ENCODE measurements at regions not wholly inside any gene's neighbourhood (a gene's known extent, or its start where the extent isn't known, plus 50 kb on each side); places are given as distances from the start of the nearest gene placed in this dataset.

- Histone ChIP-seq H3K36me3 (ENCODE audit: control insufficient read depth in 5 of 5, insufficient read depth in 5 of 5, low read length in 5 of 5) (no peaks in the 10 kb centered on the region), H3K4me1 (ENCODE audit: control insufficient read depth in 5 of 5, insufficient read depth in 5 of 5, low read length in 5 of 5) (no peaks in the 10 kb centered on the region), H3K4me3 (ENCODE audit: low read depth in 1 of 5, low read length in 5 of 5) (no peak overlapping the region), H3K27ac (ENCODE audit: low read depth, low read length) (no peak overlapping the region), H3K27me3 (ENCODE audit: control insufficient read depth in 5 of 5, insufficient read depth in 4 of 5, low read length in 5 of 5) (no peaks in the 10 kb centered on the region), H3K9me3 (ENCODE audit: control insufficient read depth in 5 of 5, low read length in 5 of 5) (no peaks in the 10 kb centered on the region), H3K9ac (ENCODE audit: low read length in 5 of 5) (no peak overlapping the region)
Measured at GRCh38 chr2:129479892-129480291, 499.6 kb upstream of the RAB6C start.

DNA sequence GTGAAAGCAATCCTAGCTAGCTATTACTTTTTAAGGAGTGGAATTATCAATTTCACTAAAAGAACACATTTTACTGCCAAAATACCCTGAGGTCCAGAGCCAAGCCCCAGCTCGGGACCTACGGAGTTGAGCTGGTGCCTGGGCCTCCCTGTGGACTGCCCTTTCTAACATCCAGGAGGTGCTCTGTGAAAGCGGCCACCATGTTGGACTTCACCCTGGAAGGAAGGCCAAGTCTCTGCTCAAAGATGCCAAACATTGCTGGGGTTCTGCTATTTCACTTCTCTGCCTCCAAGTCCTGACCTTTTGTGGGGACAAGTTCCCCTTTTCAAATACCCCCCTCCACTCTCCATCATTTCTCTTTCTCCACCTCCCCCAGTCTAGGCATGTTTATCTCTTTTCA is 498.7 kb upstream of the RAB6C start:
- Histone ChIP-seq H3K27ac (ENCODE audit: low read depth, low read length) (no peak overlapping the region), H3K9ac (ENCODE audit: low read length in 5 of 5) (no peak overlapping the region), H3K4me3 (ENCODE audit: low read depth in 1 of 5, low read length in 5 of 5) (no peak overlapping the region), H3K4me1 (ENCODE audit: control insufficient read depth in 5 of 5, insufficient read depth in 5 of 5, low read length in 5 of 5) (no peaks in the 10 kb centered on the region), H3K27me3 (ENCODE audit: control insufficient read depth in 5 of 5, insufficient read depth in 4 of 5, low read length in 5 of 5) (no peaks in the 10 kb centered on the region), H3K36me3 (ENCODE audit: control insufficient read depth in 5 of 5, insufficient read depth in 5 of 5, low read length in 5 of 5) (no peaks in the 10 kb centered on the region), H3K9me3 (ENCODE audit: control insufficient read depth in 5 of 5, low read length in 5 of 5) (no peaks in the 10 kb centered on the region)

- H3K4me3 ChIP-seq (ENCODE audit: low read depth in 1 of 5, low read length in 5 of 5) = no peak overlapping the region
- H3K4me1 ChIP-seq (ENCODE audit: control insufficient read depth in 5 of 5, insufficient read depth in 5 of 5, low read length in 5 of 5) = no peaks in the 10 kb centered on the region
- H3K9me3 ChIP-seq (ENCODE audit: control insufficient read depth in 5 of 5, low read length in 5 of 5) = no peaks in the 10 kb centered on the region
Measured at GRCh38 chr2:129481306-129482219, 497.9 kb upstream of the RAB6C start.

DNA sequence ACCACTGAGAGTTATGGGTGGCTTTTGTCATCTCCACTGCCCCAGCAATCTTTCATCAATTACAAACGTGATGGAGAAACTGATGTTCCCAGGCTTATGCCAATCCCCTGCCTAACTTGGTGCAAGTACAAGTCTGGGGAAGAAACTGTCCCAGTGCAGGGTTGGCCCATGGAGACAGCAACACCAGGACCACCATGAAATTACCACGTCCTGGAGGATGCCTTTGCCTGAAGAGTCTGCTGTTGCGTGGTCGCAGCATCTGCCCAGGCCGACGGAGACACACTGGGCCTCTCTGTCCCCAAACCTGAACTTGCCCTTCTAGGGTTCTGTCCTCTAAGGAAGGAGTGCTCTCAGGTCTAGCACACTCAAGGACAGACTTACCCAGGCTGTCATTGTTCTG is 496.8 kb upstream of the RAB6C start:
- H3K27me3 ChIP-seq (ENCODE audit: control insufficient read depth in 5 of 5, insufficient read depth in 4 of 5, low read length in 5 of 5) = no peaks in the 10 kb centered on the region
- H3K4me3 ChIP-seq (ENCODE audit: low read depth in 1 of 5, low read length in 5 of 5) = no peak overlapping the region
- H3K9ac ChIP-seq (ENCODE audit: low read length in 5 of 5) = no peak overlapping the region
- H3K9me3 ChIP-seq (ENCODE audit: control insufficient read depth in 5 of 5, low read length in 5 of 5) = no peaks in the 10 kb centered on the region
- H3K36me3 ChIP-seq (ENCODE audit: control insufficient read depth in 5 of 5, insufficient read depth in 5 of 5, low read length in 5 of 5) = no peaks in the 10 kb centered on the region
- H3K4me1 ChIP-seq (ENCODE audit: control insufficient read depth in 5 of 5, insufficient read depth in 5 of 5, low read length in 5 of 5) = no peaks in the 10 kb centered on the region
- H3K27ac ChIP-seq (ENCODE audit: low read depth, low read length) = no peak overlapping the region

More at GRCh38 chr2:129481306-129482219, 497.9 kb upstream of the RAB6C start:
- H3K9ac ChIP-seq (ENCODE audit: low read length in 5 of 5) = no peak overlapping the region
- H3K27ac ChIP-seq (ENCODE audit: low read depth, low read length) = no peak overlapping the region
- H3K27me3 ChIP-seq (ENCODE audit: control insufficient read depth in 5 of 5, insufficient read depth in 4 of 5, low read length in 5 of 5) = no peaks in the 10 kb centered on the region
- H3K36me3 ChIP-seq (ENCODE audit: control insufficient read depth in 5 of 5, insufficient read depth in 5 of 5, low read length in 5 of 5) = no peaks in the 10 kb centered on the region

- no peaks in the 10 kb centered on the region for H3K9me3 ChIP-seq (ENCODE audit: control insufficient read depth in 5 of 5, low read length in 5 of 5)
- H3K27me3 ChIP-seq (ENCODE audit: control insufficient read depth in 5 of 5, insufficient read depth in 4 of 5, low read length in 5 of 5) = no peaks in the 10 kb centered on the region
- no peak overlapping the region for H3K27ac ChIP-seq (ENCODE audit: low read depth, low read length)
- H3K4me1 ChIP-seq (ENCODE audit: control insufficient read depth in 5 of 5, insufficient read depth in 5 of 5, low read length in 5 of 5) = no peaks in the 10 kb centered on the region
- H3K36me3 ChIP-seq (ENCODE audit: control insufficient read depth in 5 of 5, insufficient read depth in 5 of 5, low read length in 5 of 5) = no peaks in the 10 kb centered on the region
- no peak overlapping the region for H3K4me3 ChIP-seq (ENCODE audit: low read depth in 1 of 5, low read length in 5 of 5)
- no peak overlapping the region for H3K9ac ChIP-seq (ENCODE audit: low read length in 5 of 5)
Measured at GRCh38 chr2:129483366-129483765, 496.1 kb upstream of the RAB6C start.

GRCh38 chr2:129484999-129485897 is 494.2 kb upstream of the RAB6C start:
- H3K9ac ChIP-seq (ENCODE audit: low read length in 5 of 5) = no peak overlapping the region
- no peaks in the 10 kb centered on the region for H3K27me3 ChIP-seq (ENCODE audit: control insufficient read depth in 5 of 5, insufficient read depth in 4 of 5, low read length in 5 of 5)
- no peak overlapping the region for H3K27ac ChIP-seq (ENCODE audit: low read depth, low read length)
- no peak overlapping the region for H3K4me3 ChIP-seq (ENCODE audit: low read depth in 1 of 5, low read length in 5 of 5)
- no peaks in the 10 kb centered on the region for H3K9me3 ChIP-seq (ENCODE audit: control insufficient read depth in 5 of 5, low read length in 5 of 5)
- H3K4me1 ChIP-seq (ENCODE audit: control insufficient read depth in 5 of 5, insufficient read depth in 5 of 5, low read length in 5 of 5) = no peaks in the 10 kb centered on the region
- H3K36me3 ChIP-seq (ENCODE audit: control insufficient read depth in 5 of 5, insufficient read depth in 5 of 5, low read length in 5 of 5) = no peaks in the 10 kb centered on the region

GRCh38 chr2:129488376-129488775 is 491.1 kb upstream of the RAB6C start:
- Histone ChIP-seq H3K9me3 (ENCODE audit: control insufficient read depth in 5 of 5, low read length in 5 of 5) (no peaks in the 10 kb centered on the region), H3K36me3 (ENCODE audit: control insufficient read depth in 5 of 5, insufficient read depth in 5 of 5, low read length in 5 of 5) (no peaks in the 10 kb centered on the region), H3K4me1 (ENCODE audit: control insufficient read depth in 5 of 5, insufficient read depth in 5 of 5, low read length in 5 of 5) (no peaks in the 10 kb centered on the region), H3K9ac (ENCODE audit: low read length in 5 of 5) (no peak overlapping the region), H3K4me3 (ENCODE audit: low read depth in 1 of 5, low read length in 5 of 5) (no peak overlapping the region), H3K27ac (ENCODE audit: low read depth, low read length) (no peak overlapping the region), H3K27me3 (ENCODE audit: control insufficient read depth in 5 of 5, insufficient read depth in 4 of 5, low read length in 5 of 5) (peaks cover 0 to 4% (median 0%) of the 10 kb centered on the region in 5 donors)

DNA sequence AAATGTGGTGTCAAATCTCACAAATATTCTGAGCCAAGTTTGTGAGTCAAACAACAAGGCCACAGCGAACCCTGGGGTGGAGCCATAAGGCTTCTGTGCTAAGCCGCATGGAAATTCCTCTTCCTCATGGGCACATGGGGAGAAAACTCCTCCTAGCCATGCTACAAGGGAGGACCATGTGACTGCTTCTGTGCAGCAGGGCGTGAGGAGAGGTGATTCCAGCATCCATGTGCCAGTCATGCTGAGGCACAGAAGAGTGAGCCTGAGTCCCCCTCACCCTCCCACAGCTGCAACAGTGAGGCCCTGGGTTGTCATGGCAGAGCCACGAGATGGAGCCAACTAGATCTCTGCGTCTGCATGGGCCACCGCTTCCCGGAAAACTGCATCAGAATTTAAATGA is 488.8 kb upstream of the RAB6C start:
- Histone ChIP-seq H3K36me3 (ENCODE audit: control insufficient read depth in 5 of 5, insufficient read depth in 5 of 5, low read length in 5 of 5) (no peaks in the 10 kb centered on the region), H3K4me3 (ENCODE audit: low read depth in 1 of 5, low read length in 5 of 5) (no peak overlapping the region), H3K9me3 (ENCODE audit: control insufficient read depth in 5 of 5, low read length in 5 of 5) (no peaks in the 10 kb centered on the region)

DNA sequence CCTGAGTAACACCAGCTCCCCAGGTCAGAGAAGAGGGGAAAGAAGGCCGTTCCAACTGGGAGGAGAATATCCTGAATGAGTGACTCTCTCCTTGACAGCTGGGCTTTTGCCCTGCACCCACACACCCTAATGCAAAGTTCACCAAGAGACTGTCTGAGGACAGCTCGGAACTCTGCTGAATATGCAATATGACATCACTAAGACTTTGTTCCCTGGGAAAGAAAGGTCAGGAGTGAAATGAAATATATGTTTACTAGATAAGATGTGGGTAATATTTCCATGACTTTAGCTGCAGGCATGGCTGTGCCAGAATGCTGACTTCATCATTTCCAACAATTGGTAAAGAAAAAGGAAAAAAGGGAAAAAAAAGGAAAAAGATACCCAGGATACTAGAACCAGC is 488.2 kb upstream of the RAB6C start:
- Histone ChIP-seq H3K4me1 (ENCODE audit: control insufficient read depth in 5 of 5, insufficient read depth in 5 of 5, low read length in 5 of 5) (no peaks in the 10 kb centered on the region), H3K4me3 (ENCODE audit: low read depth in 1 of 5, low read length in 5 of 5) (no peak overlapping the region), H3K9me3 (ENCODE audit: control insufficient read depth in 5 of 5, low read length in 5 of 5) (no peaks in the 10 kb centered on the region), H3K36me3 (ENCODE audit: control insufficient read depth in 5 of 5, insufficient read depth in 5 of 5, low read length in 5 of 5) (no peaks in the 10 kb centered on the region), H3K9ac (ENCODE audit: low read length in 5 of 5) (no peak overlapping the region), H3K27ac (ENCODE audit: low read depth, low read length) (no peak overlapping the region), H3K27me3 (ENCODE audit: control insufficient read depth in 5 of 5, insufficient read depth in 4 of 5, low read length in 5 of 5) (peaks cover 0 to 4% (median 0%) of the 10 kb centered on the region in 5 donors)

More for the DNA sequence above, 488.8 kb upstream of the RAB6C start:
- no peaks in the 10 kb centered on the region for H3K4me1 ChIP-seq (ENCODE audit: control insufficient read depth in 5 of 5, insufficient read depth in 5 of 5, low read length in 5 of 5)
- H3K9ac ChIP-seq (ENCODE audit: low read length in 5 of 5) = no peak overlapping the region
- H3K27ac ChIP-seq (ENCODE audit: low read depth, low read length) = no peak overlapping the region
- H3K27me3 ChIP-seq (ENCODE audit: control insufficient read depth in 5 of 5, insufficient read depth in 4 of 5, low read length in 5 of 5) = peaks cover 0 to 4% (median 0%) of the 10 kb centered on the region in 5 donors

GRCh38 chr2:129492548-129492947 is 486.9 kb upstream of the RAB6C start:
- H3K27ac ChIP-seq (ENCODE audit: low read depth, low read length) = no peak overlapping the region
- no peak overlapping the region for H3K4me3 ChIP-seq (ENCODE audit: low read depth in 1 of 5, low read length in 5 of 5)
- H3K9ac ChIP-seq (ENCODE audit: low read length in 5 of 5) = no peak overlapping the region
- H3K36me3 ChIP-seq (ENCODE audit: control insufficient read depth in 5 of 5, insufficient read depth in 5 of 5, low read length in 5 of 5) = no peaks in the 10 kb centered on the region
- peaks cover 0 to 4% (median 0%) of the 10 kb centered on the region in 5 donors for H3K27me3 ChIP-seq (ENCODE audit: control insufficient read depth in 5 of 5, insufficient read depth in 4 of 5, low read length in 5 of 5)
- no peaks in the 10 kb centered on the region for H3K9me3 ChIP-seq (ENCODE audit: control insufficient read depth in 5 of 5, low read length in 5 of 5)
- H3K4me1 ChIP-seq (ENCODE audit: control insufficient read depth in 5 of 5, insufficient read depth in 5 of 5, low read length in 5 of 5) = no peaks in the 10 kb centered on the region
